ENCODE measurements at regions not wholly inside any gene's neighbourhood (a gene's known extent, or its start where the extent isn't known, plus 50 kb on each side); places are given as distances from the start of the nearest gene placed in this dataset.

GRCh38 chr1:4468804-4469514 lies 185.4 kb upstream of the AJAP1 start:
- H3K27me3 ChIP-seq (ENCODE audit: control insufficient read depth in 4 of 4, insufficient read depth in 4 of 4, low read length in 3 of 4) = peaks cover 0 to 2% (median 0%) of the 10 kb centered on the region in 4 donors
- no peak overlapping the region for H3K4me3 ChIP-seq (ENCODE audit: low read depth in 1 of 3, low read length in 3 of 3)
- TF ChIP-seq NR2F2 (IDR thresholded peaks at IDR 0.05) = no peak
- no peak for TF ChIP-seq YY1 (IDR thresholded peaks at IDR 0.05)
- TF ChIP-seq HNF4A (conservative IDR thresholded peaks at IDR 0.05) = no peak
- no peaks in the 10 kb centered on the region for H3K9me3 ChIP-seq (ENCODE audit: control insufficient read depth in 4 of 4, low read length in 3 of 4)
- no peak overlapping the region for H3K9ac ChIP-seq (ENCODE audit: low read depth in 1 of 2, low read length in 2 of 2)
- DNase-seq (ENCODE audit: low spot score) = no peak
- WGBS = 88% methylated on average over 9 of the region's 9 CpGs
- no peak overlapping the region for H3K27ac ChIP-seq (ENCODE audit: low read depth in 1 of 2, low read length in 2 of 2)
- H3K4me1 ChIP-seq (ENCODE audit: control insufficient read depth in 4 of 4, insufficient read depth in 4 of 4, low read length in 3 of 4) = no peaks in the 10 kb centered on the region
- H3K36me3 ChIP-seq (ENCODE audit: control insufficient read depth in 4 of 4, insufficient read depth in 3 of 4, low read depth in 1 of 4, low read length in 3 of 4) = no peaks in the 10 kb centered on the region

GRCh38 chr1:4476394-4476793 lies 178.0 kb upstream of the AJAP1 start:
- no peak for DNase-seq (ENCODE audit: low spot score)
- Histone ChIP-seq H3K9ac (ENCODE audit: low read depth in 1 of 2, low read length in 2 of 2) (no peak overlapping the region), H3K36me3 (ENCODE audit: control insufficient read depth in 4 of 4, insufficient read depth in 3 of 4, low read depth in 1 of 4, low read length in 3 of 4) (no peaks in the 10 kb centered on the region), H3K27ac (ENCODE audit: low read depth in 1 of 2, low read length in 2 of 2) (no peak overlapping the region), H3K9me3 (ENCODE audit: control insufficient read depth in 4 of 4, low read length in 3 of 4) (peaks cover 2 to 13% (median 8%) of the 10 kb centered on the region in 4 donors), H3K4me3 (ENCODE audit: low read depth in 1 of 3, low read length in 3 of 3) (peak overlapping the region in 1 of 3 donors; percentile 21), H3K4me1 (ENCODE audit: control insufficient read depth in 4 of 4, insufficient read depth in 4 of 4, low read length in 3 of 4) (no peaks in the 10 kb centered on the region), H3K27me3 (ENCODE audit: control insufficient read depth in 4 of 4, insufficient read depth in 4 of 4, low read length in 3 of 4) (no peaks in the 10 kb centered on the region)
- TF ChIP-seq TAF1 (conservative IDR thresholded peaks at IDR 0.05) (no peak), ZBTB33 (IDR thresholded peaks at IDR 0.05) (no peak), YY1 (IDR thresholded peaks at IDR 0.05) (no peak), ATF3 (IDR thresholded peaks at IDR 0.05) (no peak), GABPA (IDR thresholded peaks at IDR 0.05 in 1 of 2, conservative IDR thresholded peaks at IDR 0.05 in 1 of 2) (no peak), SP1 (IDR thresholded peaks at IDR 0.05) (no peak), RXRA (IDR thresholded peaks at IDR 0.05) (no peak), FOXA2 (IDR thresholded peaks at IDR 0.05) (no peak), CTCF (IDR thresholded peaks at IDR 0.05; ENCODE audit: low read depth, low read length, missing input control) (no peak), NR2F2 (IDR thresholded peaks at IDR 0.05) (no peak), MAX (IDR thresholded peaks at IDR 0.05) (no peak)

- no peak overlapping the region for H3K27ac ChIP-seq (ENCODE audit: low read depth in 1 of 2, low read length in 2 of 2)
- no peak overlapping the region for H3K9ac ChIP-seq (ENCODE audit: low read depth in 1 of 2, low read length in 2 of 2)
- DNase-seq (ENCODE audit: low spot score) = no peak
- WGBS = 86% methylated on average over 18 of the region's 18 CpGs
- peaks cover 2 to 8% (median 5%) of the 10 kb centered on the region in 4 donors for H3K9me3 ChIP-seq (ENCODE audit: control insufficient read depth in 4 of 4, low read length in 3 of 4)
- H3K4me3 ChIP-seq (ENCODE audit: low read depth in 1 of 3, low read length in 3 of 3) = no peak overlapping the region
- no peaks in the 10 kb centered on the region for H3K36me3 ChIP-seq (ENCODE audit: control insufficient read depth in 4 of 4, insufficient read depth in 3 of 4, low read depth in 1 of 4, low read length in 3 of 4)
- no peaks in the 10 kb centered on the region for H3K4me1 ChIP-seq (ENCODE audit: control insufficient read depth in 4 of 4, insufficient read depth in 4 of 4, low read length in 3 of 4)
- no peaks in the 10 kb centered on the region for H3K27me3 ChIP-seq (ENCODE audit: control insufficient read depth in 4 of 4, insufficient read depth in 4 of 4, low read length in 3 of 4)
- TF ChIP-seq ATF3 (IDR thresholded peaks at IDR 0.05) = no peak
- TF ChIP-seq HNF4G (IDR thresholded peaks at IDR 0.05) = no peak
- no peak for TF ChIP-seq JUND (IDR thresholded peaks at IDR 0.05)
- no peak for TF ChIP-seq YY1 (IDR thresholded peaks at IDR 0.05)
- no peak for TF ChIP-seq REST (IDR thresholded peaks at IDR 0.05)
- TF ChIP-seq MAX (IDR thresholded peaks at IDR 0.05) = no peak
- no peak for TF ChIP-seq EGR1 (IDR thresholded peaks at IDR 0.05; ENCODE audit: low read depth in 2 of 2)
- TF ChIP-seq RAD21 (IDR thresholded peaks at IDR 0.05) = no peak
These were observed 173.0 kb upstream of the AJAP1 start for GRCh38 chr1:4481451-4481850.
